ENCODE measurements at regions not wholly inside any gene's neighbourhood (a gene's known extent, or its start where the extent isn't known, plus 50 kb on each side); places are given as distances from the start of the nearest gene placed in this dataset.

- Histone ChIP-seq H3K36me3 (ENCODE audit: control insufficient read depth, insufficient read depth, low read length) (no peaks in the 10 kb centered on the region), H4K20me1 (ENCODE audit: control insufficient read depth, extremely low read depth, insufficient read depth, low read length) (no peaks in the 10 kb centered on the region), H3K9ac (ENCODE audit: insufficient read depth, low read length) (no peak overlapping the region), H3K4me2 (ENCODE audit: extremely low read depth, insufficient read depth, low read length) (no peak overlapping the region), H3K4me3 (replicated peaks in 1 of 4; ENCODE audit: control extremely low read depth in 1 of 4, insufficient read depth in 1 of 4, low read depth in 3 of 4, low read length in 4 of 4) (no peak overlapping the region), H3K27ac (ENCODE audit: insufficient read depth, low read length) (no peak overlapping the region), H3K79me2 (ENCODE audit: control insufficient read depth, insufficient read depth, low read length) (no peaks in the 10 kb centered on the region), H3K9me3 (ENCODE audit: control insufficient read depth, insufficient read depth, low read depth, low read length) (no peaks in the 10 kb centered on the region), H3K4me1 (ENCODE audit: control insufficient read depth, extremely low read depth, insufficient read depth, low read length) (no peaks in the 10 kb centered on the region), H3K27me3 (ENCODE audit: control insufficient read depth, insufficient read depth, low read length) (no peaks in the 10 kb centered on the region), H2AFZ (ENCODE audit: low read length) (no peak overlapping the region)
- no peak for DNase-seq (ENCODE audit: low read depth in 2 of 2)
- TF ChIP-seq EZH2 (IDR thresholded peaks at IDR 0.05; ENCODE audit: low read length, missing control alignments) = no peak
- TF ChIP-seq, protein P1, sequence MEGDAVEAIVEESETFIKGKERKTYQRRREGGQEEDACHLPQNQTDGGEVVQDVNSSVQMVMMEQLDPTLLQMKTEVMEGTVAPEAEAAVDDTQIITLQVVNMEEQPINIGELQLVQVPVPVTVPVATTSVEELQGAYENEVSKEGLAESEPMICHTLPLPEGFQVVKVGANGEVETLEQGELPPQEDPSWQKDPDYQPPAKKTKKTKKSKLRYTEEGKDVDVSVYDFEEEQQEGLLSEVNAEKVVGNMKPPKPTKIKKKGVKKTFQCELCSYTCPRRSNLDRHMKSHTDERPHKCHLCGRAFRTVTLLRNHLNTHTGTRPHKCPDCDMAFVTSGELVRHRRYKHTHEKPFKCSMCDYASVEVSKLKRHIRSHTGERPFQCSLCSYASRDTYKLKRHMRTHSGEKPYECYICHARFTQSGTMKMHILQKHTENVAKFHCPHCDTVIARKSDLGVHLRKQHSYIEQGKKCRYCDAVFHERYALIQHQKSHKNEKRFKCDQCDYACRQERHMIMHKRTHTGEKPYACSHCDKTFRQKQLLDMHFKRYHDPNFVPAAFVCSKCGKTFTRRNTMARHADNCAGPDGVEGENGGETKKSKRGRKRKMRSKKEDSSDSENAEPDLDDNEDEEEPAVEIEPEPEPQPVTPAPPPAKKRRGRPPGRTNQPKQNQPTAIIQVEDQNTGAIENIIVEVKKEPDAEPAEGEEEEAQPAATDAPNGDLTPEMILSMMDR (conservative IDR thresholded peaks at IDR 0.05 in 1 of 2, IDR thresholded peaks at IDR 0.05 in 1 of 2; ENCODE audit: low read depth in 1 of 2, low read length in 2 of 2) = no peak
Measured at GRCh38 chr14:76641541-76641940, 119.7 kb upstream of the VASH1 start.

DNA sequence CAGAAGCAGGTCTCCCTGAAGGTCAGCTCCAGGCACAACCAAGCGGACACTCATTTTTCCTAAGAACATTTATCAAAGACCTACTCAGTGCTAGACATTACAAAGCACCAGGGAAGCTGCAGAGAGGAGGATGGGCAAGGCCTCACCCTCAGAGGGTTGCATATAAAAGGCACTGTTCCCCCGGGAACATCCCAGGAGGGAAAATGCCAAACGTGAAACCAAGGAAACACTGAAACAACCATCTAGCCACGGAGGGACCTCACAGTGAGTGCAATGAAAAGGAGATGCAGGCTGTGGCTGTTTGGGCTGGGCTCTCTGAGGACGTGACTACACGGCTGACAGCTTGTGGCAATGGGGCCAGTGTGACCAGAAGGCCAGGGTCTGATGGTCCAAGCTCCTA is 117.4 kb upstream of the VASH1 start:
- Histone ChIP-seq H3K4me3 (replicated peaks in 1 of 4; ENCODE audit: control extremely low read depth in 1 of 4, insufficient read depth in 1 of 4, low read depth in 3 of 4, low read length in 4 of 4) (no peak overlapping the region), H3K4me2 (ENCODE audit: extremely low read depth, insufficient read depth, low read length) (no peak overlapping the region), H3K4me1 (ENCODE audit: control insufficient read depth, extremely low read depth, insufficient read depth, low read length) (no peaks in the 10 kb centered on the region), H2AFZ (ENCODE audit: low read length) (no peak overlapping the region), H3K36me3 (ENCODE audit: control insufficient read depth, insufficient read depth, low read length) (no peaks in the 10 kb centered on the region), H3K9me3 (ENCODE audit: control insufficient read depth, insufficient read depth, low read depth, low read length) (no peaks in the 10 kb centered on the region), H3K27me3 (ENCODE audit: control insufficient read depth, insufficient read depth, low read length) (no peaks in the 10 kb centered on the region), H3K27ac (ENCODE audit: insufficient read depth, low read length) (no peak overlapping the region), H3K79me2 (ENCODE audit: control insufficient read depth, insufficient read depth, low read length) (no peaks in the 10 kb centered on the region), H4K20me1 (ENCODE audit: control insufficient read depth, extremely low read depth, insufficient read depth, low read length) (no peaks in the 10 kb centered on the region), H3K9ac (ENCODE audit: insufficient read depth, low read length) (no peak overlapping the region)
- no peak for TF ChIP-seq EZH2 (IDR thresholded peaks at IDR 0.05; ENCODE audit: low read length, missing control alignments)
- TF ChIP-seq, protein P1 (conservative IDR thresholded peaks at IDR 0.05 in 1 of 2, IDR thresholded peaks at IDR 0.05 in 1 of 2; ENCODE audit: low read depth in 1 of 2, low read length in 2 of 2) = no peak
- DNase-seq (ENCODE audit: low read depth in 2 of 2) = no peak

DNA sequence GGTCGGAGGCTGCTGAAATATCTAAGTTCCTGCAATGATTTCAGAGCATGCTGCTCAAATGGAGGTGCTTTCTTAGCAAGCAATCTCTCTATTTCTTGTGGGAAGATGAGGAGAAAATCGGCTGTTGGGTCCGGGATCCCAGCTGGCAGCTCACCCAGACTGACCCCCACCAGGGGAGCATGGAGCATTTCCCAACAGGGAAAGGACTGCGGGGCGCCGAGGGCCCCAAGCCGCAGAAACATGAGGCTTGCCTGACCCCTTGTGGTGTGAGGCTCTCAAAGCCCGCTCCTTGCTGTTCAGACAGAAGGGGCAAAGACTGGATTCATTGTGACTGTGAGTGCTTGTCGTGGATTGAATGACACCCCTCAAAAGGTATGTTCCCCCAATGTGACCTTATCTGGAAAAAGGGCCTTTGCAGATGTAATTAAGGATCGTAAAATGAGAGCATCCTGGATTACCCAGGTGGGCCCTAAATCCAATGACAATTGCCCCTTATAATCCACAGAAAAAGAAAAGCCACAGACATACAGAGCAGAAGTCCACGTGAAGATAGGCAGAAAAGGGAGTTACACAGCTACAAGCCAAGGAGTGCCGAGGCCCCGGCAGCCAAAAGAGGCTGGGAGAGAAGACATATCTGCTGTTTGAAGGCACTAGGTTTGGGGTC is 116.3 kb upstream of the VASH1 start:
- peak; percentile 14 to 15 for DNase-seq (ENCODE audit: low read depth in 2 of 2)
- no peak overlapping the region for H2AFZ ChIP-seq (ENCODE audit: low read length)
- H3K36me3 ChIP-seq (ENCODE audit: control insufficient read depth, insufficient read depth, low read length) = no peaks in the 10 kb centered on the region
- H3K4me1 ChIP-seq (ENCODE audit: control insufficient read depth, extremely low read depth, insufficient read depth, low read length) = no peaks in the 10 kb centered on the region
- no peak overlapping the region for H3K4me2 ChIP-seq (ENCODE audit: extremely low read depth, insufficient read depth, low read length)
- H3K27me3 ChIP-seq (ENCODE audit: control insufficient read depth, insufficient read depth, low read length) = no peaks in the 10 kb centered on the region
- no peak overlapping the region for H3K9ac ChIP-seq (ENCODE audit: insufficient read depth, low read length)
- no peak overlapping the region for H3K4me3 ChIP-seq (replicated peaks in 1 of 4; ENCODE audit: control extremely low read depth in 1 of 4, insufficient read depth in 1 of 4, low read depth in 3 of 4, low read length in 4 of 4)
- no peaks in the 10 kb centered on the region for H3K79me2 ChIP-seq (ENCODE audit: control insufficient read depth, insufficient read depth, low read length)
- H3K9me3 ChIP-seq (ENCODE audit: control insufficient read depth, insufficient read depth, low read depth, low read length) = no peaks in the 10 kb centered on the region
- no peak overlapping the region for H3K27ac ChIP-seq (ENCODE audit: insufficient read depth, low read length)
- TF ChIP-seq EZH2 (IDR thresholded peaks at IDR 0.05; ENCODE audit: low read length, missing control alignments) = no peak
- TF ChIP-seq, protein P1 (conservative IDR thresholded peaks at IDR 0.05 in 1 of 2, IDR thresholded peaks at IDR 0.05 in 1 of 2; ENCODE audit: low read depth in 1 of 2, low read length in 2 of 2) = peak; percentile 29 to 52
- no peaks in the 10 kb centered on the region for H4K20me1 ChIP-seq (ENCODE audit: control insufficient read depth, extremely low read depth, insufficient read depth, low read length)

Measured in fibroblast of lung (primary cell).